Thyroid gland (tissue), 4 donors: ENCODE measurements at regions not wholly inside any gene's neighbourhood (a gene's known extent, or its start where the extent isn't known, plus 50 kb on each side); places are given as distances from the start of the nearest gene placed in this dataset.

Experiments used
- DNase-seq, 2 donors: peaks; one replicate each; pipeline ENCODE4 v3.0.0-alpha.2; 2019
- H3K27ac ChIP-seq, 3 donors: fragments of 200-600 bp; sonication (generic); 1 replicate in 2 of 3; 2 replicates in 1 of 3; pipeline ENCODE4 v1.5.1; 2016 to 2019; ENCODE audit warnings: mild to moderate bottlenecking in 1 of 3, moderate library complexity in 1 of 3
- H3K27me3 ChIP-seq: fragments of 200-600 bp; sonication (generic); one replicate; pipeline ENCODE4 v1.5.1; 2019
- H3K36me3 ChIP-seq, 2 donors: fragments of 200-600 bp; sonication (generic); one replicate each; pipeline ENCODE4 v1.5.1; 2016 to 2019
- H3K4me1 ChIP-seq, 2 donors: fragments of 200-600 bp; sonication (generic); one replicate each; pipeline ENCODE4 v1.5.1; 2017 to 2019
- H3K4me3 ChIP-seq, 3 donors: fragments of 200-600 bp; sonication (generic); replicated peaks in 1 of 3; 1 replicate in 2 of 3; 2 replicates in 1 of 3; pipeline ENCODE4 v1.5.1; 2016; ENCODE audit warnings: mild to moderate bottlenecking in 1 of 3
- H3K9me3 ChIP-seq: fragments of 200-600 bp; sonication (generic); one replicate; pipeline ENCODE4 v1.5.1; 2017
- CTCF ChIP-seq, 6 experiments: fragments of 200-600 bp in 3 of 6; fragments of 450-650 bp in 3 of 6; sonication (generic) in 3 of 6; IDR thresholded peaks; one replicate each; pipeline ENCODE4 v1.5.1; 2016 to 2019; ENCODE audit warnings: antibody characterized with exemption in 6 of 6, mild to moderate bottlenecking in 2 of 6, inconsistent platforms in 1 of 6, moderate library complexity in 1 of 6
- POLR2A ChIP-seq, 2 donors: fragments of 450-650 bp; IDR thresholded peaks; one replicate each; pipeline ENCODE4 v1.6.1; 2017; ENCODE audit warnings: antibody characterized with exemption in 2 of 2, mild to moderate bottlenecking in 2 of 2, moderate library complexity in 1 of 2
- WGBS, 2 donors: methylation state at CpG; one replicate each; pipeline ENCODE4 v1.1.5; 2017; 5-methylcytosine and 5-hydroxymethylcytosine counted together
- intact Hi-C: fragments of 100-400 bp; cut with DNase I; formaldehyde crosslinking; loops from one replicate; pipeline ENCODE4 v1.15.1; 2023

DNA sequence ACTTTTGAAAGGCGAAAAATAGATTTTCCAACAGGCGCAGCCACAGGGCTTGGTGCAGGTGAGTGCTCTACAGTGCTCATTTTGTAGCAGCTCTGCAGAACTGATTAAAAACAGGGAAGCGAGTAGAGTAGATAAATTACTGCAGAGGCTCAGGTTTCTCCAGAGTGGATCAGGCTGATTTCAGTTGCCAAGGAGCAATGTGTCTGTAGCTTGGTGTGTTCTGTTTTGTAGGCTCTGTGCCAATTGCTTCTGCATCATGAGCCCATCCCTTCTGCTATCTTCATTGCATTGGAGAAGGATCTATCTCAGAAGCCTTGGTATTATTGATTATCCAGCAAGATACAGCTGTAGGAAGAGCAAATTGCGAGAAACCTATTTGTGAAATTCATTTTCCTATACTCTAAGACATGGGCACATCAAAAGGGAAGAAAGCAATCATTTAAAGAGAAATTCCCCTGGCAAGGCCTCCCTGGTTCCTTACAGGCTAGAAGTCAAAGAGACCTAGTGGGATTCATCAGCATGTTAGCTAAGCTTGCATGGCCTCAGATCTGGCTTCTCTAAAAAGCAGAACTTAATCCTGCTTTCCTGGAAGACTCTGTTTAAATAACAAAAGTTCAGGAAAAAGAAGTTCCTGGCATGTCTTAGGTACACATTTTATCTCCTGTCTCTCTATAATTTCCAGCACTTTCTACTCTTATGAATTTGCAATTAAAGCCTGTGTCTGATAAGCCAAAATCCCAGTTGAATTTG, 432.4 kb upstream of the ATP10A start:
- no peak overlapping the region for H3K27ac ChIP-seq

DNA sequence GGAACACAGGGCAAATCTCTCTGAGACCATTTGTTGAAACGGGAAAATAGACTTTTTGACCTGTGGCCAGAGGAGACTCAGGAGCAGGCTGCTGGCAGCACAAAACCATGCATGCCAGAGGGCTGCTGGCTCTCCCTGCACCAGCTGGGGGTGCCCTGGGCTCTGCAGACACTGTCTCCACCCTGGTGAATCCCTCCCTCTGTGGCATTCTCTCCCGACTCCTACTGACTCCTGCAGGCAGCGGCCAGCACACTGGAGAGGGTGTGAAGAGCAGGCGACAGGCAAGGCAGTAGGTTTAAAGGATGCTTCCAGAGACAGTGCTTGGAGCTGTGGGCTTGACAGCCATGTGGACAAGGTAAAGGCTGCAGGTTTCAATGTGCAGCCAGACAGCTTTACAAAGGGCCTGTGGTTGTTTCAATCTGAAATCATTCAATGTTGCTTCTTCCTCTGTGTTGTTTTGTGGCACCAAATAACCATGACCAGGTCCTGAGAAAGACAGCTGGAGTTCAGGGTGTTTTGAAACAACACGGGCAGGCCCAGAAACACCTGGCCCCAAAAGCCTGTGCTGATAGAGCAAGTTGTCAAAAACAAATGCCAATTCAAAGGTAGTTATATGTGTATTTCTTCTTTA, 431.0 kb upstream of the ATP10A start:
- Histone ChIP-seq H3K27me3 (no peaks in the 10 kb centered on the region), H3K36me3 (no peaks in the 10 kb centered on the region), H3K27ac (no peak overlapping the region), H3K9me3 (no peaks in the 10 kb centered on the region), H3K4me3 (no peak overlapping the region), H3K4me1 (no peaks in the 10 kb centered on the region)
- DNase-seq, result no peak
- 32 to 42% methylated on average over 5 of the region's 5 CpGs for WGBS, 2 donors
- TF ChIP-seq CTCF (IDR thresholded peaks at IDR 0.05) (no peak), POLR2A (IDR thresholded peaks at IDR 0.05) (no peak)
- intact Hi-C loops, result no loop called here

More for the DNA sequence above, 432.4 kb upstream of the ATP10A start:
- Histone ChIP-seq H3K36me3 (no peaks in the 10 kb centered on the region), H3K4me3 (no peak overlapping the region), H3K9me3 (no peaks in the 10 kb centered on the region), H3K4me1 (no peaks in the 10 kb centered on the region), H3K27me3 (no peaks in the 10 kb centered on the region)
- no peak for DNase-seq
- intact Hi-C loops, result no loop called here
- 61 to 72% methylated on average over 4 of the region's 4 CpGs for WGBS, 2 donors
- TF ChIP-seq POLR2A (IDR thresholded peaks at IDR 0.05) (no peak), CTCF (IDR thresholded peaks at IDR 0.05) (no peak)

DNA sequence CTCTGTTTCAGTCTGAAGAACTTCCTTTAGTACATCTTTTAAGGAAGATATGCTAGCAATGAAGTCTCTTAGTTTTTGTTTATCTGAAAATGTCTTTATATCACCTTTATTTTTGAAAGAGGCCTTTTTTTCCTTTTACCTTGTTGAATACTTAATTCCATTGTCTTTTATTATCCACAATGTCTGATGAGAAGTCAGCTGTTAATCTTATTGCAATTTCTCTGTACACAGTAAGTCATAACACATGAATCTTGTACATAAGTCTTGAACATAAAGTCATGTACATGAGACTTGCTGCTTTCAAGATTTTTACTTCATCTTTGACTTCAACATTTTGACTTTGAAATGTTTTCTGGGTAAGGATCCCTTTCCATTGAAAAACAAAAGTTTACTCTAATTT, 424.3 kb upstream of the ATP10A start:
- intact Hi-C loops, result no loop called here
- H3K36me3 ChIP-seq, result no peaks in the 10 kb centered on the region

DNA sequence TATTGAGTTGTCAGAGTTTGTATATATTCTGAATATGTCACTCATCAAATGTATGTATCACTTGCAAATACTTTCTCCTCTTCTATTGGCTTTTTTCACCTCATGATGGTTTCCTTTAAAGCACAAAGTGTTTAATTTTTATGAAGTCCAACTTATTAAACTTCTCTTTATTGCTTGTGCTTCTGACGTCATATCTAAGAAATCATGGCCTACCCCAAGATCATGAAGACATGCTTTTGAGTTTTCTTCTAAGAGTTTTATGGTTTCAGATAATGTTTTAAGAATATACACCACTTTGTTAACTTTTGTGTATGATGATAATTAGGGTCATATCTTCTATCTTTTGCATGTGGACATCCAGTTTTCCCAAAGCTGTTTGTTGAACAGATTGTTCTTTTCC, 417.2 kb upstream of the ATP10A start:
- intact Hi-C loops, result no loop called here
- H3K4me3 ChIP-seq, result no peak overlapping the region

More for the DNA sequence above, 424.3 kb upstream of the ATP10A start:
- TF ChIP-seq POLR2A (IDR thresholded peaks at IDR 0.05) (no peak), CTCF (IDR thresholded peaks at IDR 0.05) (no peak)
- no peaks in the 10 kb centered on the region for H3K27me3 ChIP-seq
- DNase-seq, result no peak
- no peak overlapping the region for H3K4me3 ChIP-seq
- no peaks in the 10 kb centered on the region for H3K4me1 ChIP-seq
- H3K27ac ChIP-seq, result no peak overlapping the region
- no peaks in the 10 kb centered on the region for H3K9me3 ChIP-seq

More for the DNA sequence above, 417.2 kb upstream of the ATP10A start:
- no peak for DNase-seq
- TF ChIP-seq POLR2A (IDR thresholded peaks at IDR 0.05) (no peak), CTCF (IDR thresholded peaks at IDR 0.05) (no peak)
- H3K4me1 ChIP-seq, result no peaks in the 10 kb centered on the region
- no peaks in the 10 kb centered on the region for H3K27me3 ChIP-seq
- H3K36me3 ChIP-seq, result no peaks in the 10 kb centered on the region
- H3K27ac ChIP-seq, result no peak overlapping the region
- 96 to 98% methylated on average over 1 of the region's 1 CpG for WGBS, 2 donors
- no peaks in the 10 kb centered on the region for H3K9me3 ChIP-seq
